Amniotic epithelial cell (primary cell): ENCODE measurements at regions not wholly inside any gene's neighbourhood (a gene's known extent, or its start where the extent isn't known, plus 50 kb on each side); places are given as distances from the start of the nearest gene placed in this dataset.

Source experiments
- DNase-seq: peaks from one replicate; pipeline ENCODE4 v3.0.0-alpha.2; 2010; ENCODE audit warnings: low read depth

DNA sequence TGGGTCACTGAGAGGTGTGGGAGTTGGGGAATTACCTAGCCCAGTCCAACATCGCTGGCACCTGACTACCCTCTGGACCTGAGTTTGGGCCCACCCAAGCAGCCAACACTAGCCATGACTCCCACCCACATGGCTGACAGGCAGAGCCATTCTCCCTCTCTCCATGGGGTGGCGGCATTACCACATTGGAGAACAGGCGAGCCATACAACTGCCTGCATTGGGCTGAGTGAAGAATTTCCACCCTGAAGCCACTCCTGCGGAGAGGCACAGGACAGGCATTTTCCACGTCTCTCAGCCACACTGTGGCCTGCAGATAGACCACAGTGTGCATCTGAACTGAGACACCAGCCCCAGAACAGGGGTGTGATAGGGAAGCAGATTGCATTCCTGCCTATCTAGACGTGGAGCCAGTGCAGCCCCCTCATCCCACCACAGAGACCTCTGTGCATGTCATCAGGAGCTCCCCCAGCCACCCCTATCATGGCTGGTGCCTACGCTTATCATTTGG is 58.2 kb upstream of the ANTXRL start:
- DNase-seq, result peak; percentile 65

DNA sequence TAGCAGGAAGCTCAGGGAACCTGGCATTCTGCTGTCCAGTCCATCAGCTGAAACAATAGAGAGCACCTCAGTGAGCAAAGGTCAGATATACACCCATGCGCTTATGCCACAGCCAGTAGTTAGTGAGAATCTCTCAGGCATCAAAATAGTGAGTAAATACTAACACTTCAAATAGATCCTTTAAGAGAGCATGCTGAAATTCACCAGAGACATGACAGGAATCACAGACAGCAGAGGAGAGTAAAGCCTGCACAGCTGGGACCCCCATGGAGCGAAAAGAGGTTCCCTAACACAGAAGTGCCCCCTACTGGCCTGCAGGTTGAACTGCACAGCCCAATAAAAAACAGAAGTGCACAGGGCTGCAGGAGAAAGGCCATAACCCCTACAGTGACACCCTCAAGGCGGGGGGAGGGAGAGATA is 57.6 kb upstream of the ANTXRL start:
- peak; percentile 12 for DNase-seq

- no peak for DNase-seq
Observed at GRCh38 chr10:46230615-46231014, 56.2 kb upstream of the ANTXRL start.

DNA sequence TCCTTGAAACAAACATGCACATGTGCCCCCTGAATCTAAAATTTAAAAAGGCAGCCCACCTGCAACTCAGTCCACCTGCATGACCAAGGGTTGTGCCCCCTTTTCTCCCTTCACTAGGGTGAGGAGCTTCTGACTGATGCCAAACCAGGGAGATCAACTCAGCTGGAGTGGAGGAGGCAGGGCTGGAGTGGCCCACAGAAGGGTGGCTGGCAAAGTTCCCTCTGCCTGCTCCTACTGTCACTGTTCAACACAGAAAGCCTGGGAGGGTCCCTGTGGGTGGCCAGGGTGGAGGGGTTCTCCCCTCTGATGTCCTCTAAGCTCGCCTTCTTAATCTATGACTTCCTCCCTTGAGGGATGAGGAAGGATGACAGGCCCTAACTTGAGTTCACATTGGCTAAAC is 55.7 kb upstream of the ANTXRL start:
- DNase-seq, result no peak

GRCh38 chr10:46232084-46232483 is 54.7 kb upstream of the ANTXRL start:
- no peak for DNase-seq

DNA sequence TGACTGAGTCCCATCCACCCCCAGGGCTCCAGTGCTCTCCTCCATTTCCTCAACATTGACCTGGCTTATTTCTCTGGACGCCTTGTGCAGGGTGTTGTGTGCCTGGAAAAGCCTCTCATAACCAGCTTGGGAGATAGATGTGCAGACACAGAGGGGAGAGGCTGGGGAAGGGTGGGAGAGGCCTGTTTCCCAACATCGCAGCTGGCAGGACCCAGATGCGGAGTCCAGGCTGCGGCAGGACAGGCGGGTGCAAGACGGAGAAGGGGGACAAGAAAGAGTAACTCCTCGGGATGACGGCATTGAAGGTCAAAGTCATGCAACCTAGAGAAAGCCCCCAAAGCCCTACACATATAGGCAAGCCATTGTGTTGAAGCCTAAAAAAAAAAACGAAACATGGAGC is 54.1 kb upstream of the ANTXRL start:
- DNase-seq, result no peak

DNA sequence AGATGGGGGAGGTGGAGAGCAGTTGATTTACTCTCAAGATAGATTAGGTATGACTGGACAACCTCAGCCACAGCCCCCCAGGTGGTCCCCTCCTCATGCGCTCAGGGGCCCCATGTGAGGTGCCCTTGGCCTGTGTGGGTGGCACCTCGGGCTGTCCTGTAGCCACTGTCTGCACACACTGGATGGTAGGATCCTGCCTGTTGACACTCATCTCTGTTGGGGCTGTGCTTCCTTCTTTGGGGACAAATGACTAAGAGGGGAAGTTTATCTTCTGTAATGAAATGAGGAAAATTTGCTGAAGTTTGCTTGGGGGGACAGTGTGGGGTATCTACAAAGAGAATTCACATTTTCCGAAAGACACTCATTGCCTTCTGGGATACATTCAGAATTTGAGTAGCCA is 53.6 kb upstream of the ANTXRL start:
- DNase-seq, result no peak

- DNase-seq, result no peak
Observed at GRCh38 chr10:46234026-46234425, 52.8 kb upstream of the ANTXRL start.

GRCh38 chr10:46234431-46235060 is 52.3 kb upstream of the ANTXRL start:
- DNase-seq, result no peak

DNA sequence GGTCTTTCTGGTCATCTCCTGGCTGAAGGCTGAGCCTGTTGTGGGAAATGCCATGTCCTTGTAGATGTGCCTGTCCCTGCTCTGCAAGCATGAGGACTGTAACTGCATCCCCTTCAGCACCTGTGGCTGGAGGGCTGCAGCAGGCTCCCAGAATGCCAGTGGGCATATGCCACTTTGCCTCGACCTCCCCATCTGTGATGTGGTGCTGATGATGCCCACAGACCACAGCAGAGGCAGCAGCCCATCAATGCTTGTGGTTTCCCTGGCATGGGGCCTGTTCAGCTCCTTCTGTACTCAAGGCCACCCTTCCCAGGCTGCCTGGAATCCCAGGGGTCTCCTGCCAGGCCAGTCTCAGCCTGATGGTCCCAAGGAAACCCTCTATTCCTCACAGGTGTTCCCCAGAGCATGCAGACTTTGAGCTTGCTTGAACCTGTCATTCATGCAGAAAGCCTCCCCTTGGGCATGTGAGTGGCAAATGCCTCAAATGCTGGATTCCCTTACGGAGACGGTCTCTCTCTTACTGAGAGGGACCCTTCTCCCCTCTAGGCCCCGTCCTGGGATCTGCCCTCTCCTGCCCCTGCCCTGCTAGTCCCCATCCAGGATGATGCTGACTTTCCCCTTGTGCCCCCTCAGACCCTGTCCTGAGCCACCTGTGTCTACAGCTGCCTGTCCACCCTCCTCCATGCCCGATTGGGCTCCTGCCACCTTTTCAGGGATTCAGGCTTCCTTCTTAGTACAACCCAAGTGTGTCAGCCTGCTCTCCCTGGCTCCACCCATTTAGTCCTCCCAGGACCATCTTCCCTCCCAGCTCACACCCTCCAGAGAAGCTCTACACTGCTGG is 50.9 kb upstream of the ANTXRL start:
- DNase-seq, result no peak

DNA sequence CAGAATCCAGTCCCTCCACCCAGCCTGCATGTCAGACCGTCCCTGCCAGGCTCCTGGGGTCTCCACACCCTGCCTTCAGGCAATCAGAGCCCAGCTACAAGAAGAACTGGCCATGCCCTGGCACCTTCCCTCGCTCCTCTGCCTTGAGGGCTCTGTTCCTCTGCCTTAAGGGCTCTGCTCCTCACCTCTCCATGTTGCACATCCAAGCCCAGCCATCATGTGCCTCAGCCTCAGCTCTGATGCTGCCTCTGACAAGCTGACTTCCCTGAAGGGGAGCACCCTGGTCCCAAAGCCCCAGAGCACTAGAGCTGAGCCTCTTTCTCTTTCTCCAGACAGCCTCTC is 50.3 kb upstream of the ANTXRL start:
- DNase-seq, result no peak

DNA sequence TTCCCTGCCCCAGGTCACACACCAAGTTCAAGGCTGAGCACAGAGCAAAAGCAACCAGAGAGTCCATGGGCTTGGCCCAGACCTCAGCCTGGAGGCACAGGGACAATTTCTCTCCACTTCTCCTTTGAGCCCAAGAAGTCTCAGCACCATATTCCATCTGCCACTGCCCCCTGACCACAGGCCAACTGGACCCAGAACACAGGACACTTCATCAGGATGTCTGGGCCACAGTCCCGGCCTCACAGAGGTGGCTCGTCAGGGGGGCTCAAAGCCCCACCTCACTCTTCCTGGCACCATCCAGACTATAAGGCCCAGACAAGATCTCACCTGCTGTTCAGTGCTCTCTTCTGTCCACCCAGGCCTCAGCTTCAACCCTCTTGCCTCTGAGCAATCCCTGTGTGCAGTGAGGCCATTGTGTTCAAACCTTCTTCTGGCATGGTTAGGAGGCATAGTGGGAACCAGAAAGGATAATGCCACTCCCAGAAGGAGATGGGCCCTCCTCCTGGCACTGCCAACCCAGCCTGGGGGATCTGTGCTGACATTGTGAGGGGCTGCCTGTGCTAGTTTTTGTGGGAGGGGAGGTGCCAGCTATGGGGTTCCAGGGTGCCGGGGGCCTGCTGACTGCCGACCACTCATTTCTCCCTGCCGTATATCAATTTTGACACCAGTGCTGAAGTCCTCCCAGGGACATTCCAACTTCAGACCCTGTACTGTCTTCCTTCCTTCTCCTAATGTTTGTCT is 49.7 kb upstream of the ANTXRL start:
- DNase-seq, result no peak
